Calu3 (cell line): ENCODE measurements at regions not wholly inside any gene's neighbourhood (a gene's known extent, or its start where the extent isn't known, plus 50 kb on each side); places are given as distances from the start of the nearest gene placed in this dataset.

Experiments used
- BruUV-seq: library from RNA; stranded (reverse); fragments of 400-500 nt; replicated peaks from 2 replicates; lab custom pipeline; 2021; lab: Mats Ljungman, UMichigan
- CTCF ChIA-PET: fragments of 300-600 bp; sonication (Branson Sonifier 250); formaldehyde crosslinking; loops from one replicate; lab custom pipeline; 2022; ENCODE audit warnings: antibody characterized with exemption; lab: Charles Lee
- DNase-seq: peaks from one replicate; pipeline ENCODE4 v3.0.0; 2022
- H3K27ac Mint-ChIP-seq: one replicate; pipeline ENCODE4 v1.8.0; 2022; ENCODE audit warnings: mixed read lengths; ENCODE audit not compliant: unreplicated experiment
- H3K27me3 Mint-ChIP-seq: one replicate; pipeline ENCODE4 v1.8.0; 2022; ENCODE audit warnings: mixed read lengths; ENCODE audit not compliant: unreplicated experiment
- H3K36me3 Mint-ChIP-seq: one replicate; pipeline ENCODE4 v1.8.0; 2022; ENCODE audit warnings: mild to moderate bottlenecking, moderate library complexity, mixed read lengths; ENCODE audit not compliant: insufficient read depth, unreplicated experiment
- H3K4me1 Mint-ChIP-seq: one replicate; pipeline ENCODE4 v1.8.0; 2022; ENCODE audit warnings: mild to moderate bottlenecking, low read depth, mixed read lengths; ENCODE audit not compliant: unreplicated experiment
- H3K4me3 Mint-ChIP-seq: one replicate; pipeline ENCODE4 v1.8.0; 2022; ENCODE audit warnings: mild to moderate bottlenecking, low read depth, moderate library complexity, mixed read lengths; ENCODE audit not compliant: unreplicated experiment
- H3K9me3 Mint-ChIP-seq: one replicate; pipeline ENCODE4 v1.8.0; 2022; ENCODE audit warnings: low read depth, mixed read lengths; ENCODE audit not compliant: unreplicated experiment
- CTCF ChIP-seq: fragments of 200-600 bp; IDR thresholded peaks from one replicate; pipeline ENCODE4 v1.8.0; 2022; ENCODE audit warnings: antibody characterized with exemption; ENCODE audit not compliant: unreplicated experiment
- intact Hi-C: fragments of 100-400 bp; cut with micrococcal nuclease; formaldehyde crosslinking; loops from one replicate; pipeline ENCODE4 v1.10.0; 2022; ENCODE audit not compliant: unreplicated experiment

GRCh38 chr20:18988701-18989100 is 175.1 kb downstream of the SCP2D1 start:
- CTCF ChIA-PET, result no interaction called here
- H3K4me3 Mint-ChIP-seq, result no peak overlapping the region
- intact Hi-C loops, result no loop called here
- H3K9me3 Mint-ChIP-seq, result no peaks in the 10 kb centered on the region
- BruUV-seq, result no TSS peak
- no peak for TF ChIP-seq CTCF
- no peaks in the 10 kb centered on the region for H3K4me1 Mint-ChIP-seq
- no peaks in the 10 kb centered on the region for H3K27me3 Mint-ChIP-seq
- H3K36me3 Mint-ChIP-seq, result no peaks in the 10 kb centered on the region
- no peak overlapping the region for H3K27ac Mint-ChIP-seq
- no peak for DNase-seq

- H3K27ac Mint-ChIP-seq, result no peak overlapping the region
- BruUV-seq, result no TSS peak
- no peaks in the 10 kb centered on the region for H3K27me3 Mint-ChIP-seq
- no peak overlapping the region for H3K4me3 Mint-ChIP-seq
- H3K36me3 Mint-ChIP-seq, result no peaks in the 10 kb centered on the region
- intact Hi-C loops, result no loop called here
- no peaks in the 10 kb centered on the region for H3K9me3 Mint-ChIP-seq
- TF ChIP-seq CTCF, result no peak
- CTCF ChIA-PET, result no interaction called here
- DNase-seq, result no peak
- H3K4me1 Mint-ChIP-seq, result no peaks in the 10 kb centered on the region
These were observed 176.3 kb downstream of the SCP2D1 start for GRCh38 chr20:18989736-18990474.

GRCh38 chr20:18991012-18991411 is 177.4 kb downstream of the SCP2D1 start:
- TF ChIP-seq CTCF, result no peak
- intact Hi-C loops, result no loop called here
- Mint-ChIP-seq H3K27ac (no peak overlapping the region), H3K36me3 (no peaks in the 10 kb centered on the region), H3K4me1 (no peaks in the 10 kb centered on the region), H3K27me3 (no peaks in the 10 kb centered on the region), H3K9me3 (no peaks in the 10 kb centered on the region), H3K4me3 (no peak overlapping the region)
- no peak for DNase-seq
- CTCF ChIA-PET, result no interaction called here
- BruUV-seq, result no TSS peak

- H3K36me3 Mint-ChIP-seq, result no peaks in the 10 kb centered on the region
- H3K27ac Mint-ChIP-seq, result no peak overlapping the region
- H3K4me3 Mint-ChIP-seq, result no peak overlapping the region
- no peak for TF ChIP-seq CTCF
- CTCF ChIA-PET, result interaction anchor here (0.6 kb wide), 1 partner anchor 66 kb away, joined by 3 read pairs; no protein-coding TSS in a partner anchor
- no peak for DNase-seq
- no TSS peak for BruUV-seq
- intact Hi-C loops, result no loop called here
- H3K4me1 Mint-ChIP-seq, result no peaks in the 10 kb centered on the region
- H3K9me3 Mint-ChIP-seq, result no peaks in the 10 kb centered on the region
- no peaks in the 10 kb centered on the region for H3K27me3 Mint-ChIP-seq
These were observed 178.8 kb downstream of the SCP2D1 start for GRCh38 chr20:18992418-18992817.
